T1000 (cell line): ENCODE measurements at regions not wholly inside any gene's neighbourhood (a gene's known extent, or its start where the extent isn't known, plus 50 kb on each side); places are given as distances from the start of the nearest gene placed in this dataset.
A peak's percentile ranks its signal among the peaks of the same experiment; 100 is the strongest.

Source experiments
- DNase-seq: peaks from one replicate; lab custom pipeline; 2025; ENCODE audit warnings: mixed read lengths; lab: John Stamatoyannopoulos, UW

- no peak for DNase-seq
Observed at GRCh38 chr9:78865737-78866136, 568.8 kb downstream of the PSAT1 start.

- DNase-seq = peak; percentile 19
Observed at GRCh38 chr9:78866207-78867132, 569.5 kb downstream of the PSAT1 start.

- no peak for DNase-seq
Observed at GRCh38 chr9:78871086-78871451, 574.1 kb downstream of the PSAT1 start.

DNA sequence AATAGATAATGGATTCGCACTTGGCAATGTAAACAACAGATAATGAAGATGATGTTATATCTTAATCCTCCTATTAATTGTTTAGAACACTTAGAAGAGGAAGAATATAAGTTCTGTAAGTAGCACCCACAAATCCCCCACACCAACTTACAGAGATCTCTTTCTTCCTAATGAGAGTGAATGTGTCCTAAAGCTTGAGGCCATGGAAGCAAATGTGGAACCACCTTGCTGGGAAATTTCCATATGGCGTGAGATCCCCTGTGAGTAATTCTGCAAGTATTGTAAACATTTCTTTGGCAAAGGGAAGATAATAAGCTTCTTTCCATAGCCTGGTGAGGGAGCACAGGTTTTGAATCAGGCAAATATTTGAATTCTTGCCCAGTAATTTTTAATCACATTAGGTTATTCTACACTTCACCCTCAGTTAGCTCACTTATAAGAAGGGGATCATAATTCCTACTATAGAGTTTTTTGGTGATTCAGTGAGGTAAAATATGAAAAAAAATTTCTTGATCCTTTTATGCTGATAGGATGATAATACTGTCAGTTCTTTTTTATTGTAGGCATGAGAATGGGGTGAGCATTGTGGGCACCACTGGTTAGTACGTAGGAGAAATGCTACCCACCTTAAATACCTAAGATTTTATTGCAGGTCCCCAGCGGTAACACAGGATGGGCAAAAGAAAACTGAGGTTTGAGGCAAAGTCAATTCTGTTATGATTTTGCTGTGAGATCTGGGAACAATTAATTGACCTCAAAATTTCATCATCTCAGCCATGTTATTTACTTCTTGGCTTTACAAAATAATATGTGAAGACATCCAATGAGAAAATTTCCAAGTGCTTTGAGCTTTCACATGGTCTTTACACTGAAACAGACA, 574.8 kb downstream of the PSAT1 start:
- peak; percentile 17 for DNase-seq

- no peak for DNase-seq
Observed at GRCh38 chr9:78874061-78874460, 577.1 kb downstream of the PSAT1 start.

DNA sequence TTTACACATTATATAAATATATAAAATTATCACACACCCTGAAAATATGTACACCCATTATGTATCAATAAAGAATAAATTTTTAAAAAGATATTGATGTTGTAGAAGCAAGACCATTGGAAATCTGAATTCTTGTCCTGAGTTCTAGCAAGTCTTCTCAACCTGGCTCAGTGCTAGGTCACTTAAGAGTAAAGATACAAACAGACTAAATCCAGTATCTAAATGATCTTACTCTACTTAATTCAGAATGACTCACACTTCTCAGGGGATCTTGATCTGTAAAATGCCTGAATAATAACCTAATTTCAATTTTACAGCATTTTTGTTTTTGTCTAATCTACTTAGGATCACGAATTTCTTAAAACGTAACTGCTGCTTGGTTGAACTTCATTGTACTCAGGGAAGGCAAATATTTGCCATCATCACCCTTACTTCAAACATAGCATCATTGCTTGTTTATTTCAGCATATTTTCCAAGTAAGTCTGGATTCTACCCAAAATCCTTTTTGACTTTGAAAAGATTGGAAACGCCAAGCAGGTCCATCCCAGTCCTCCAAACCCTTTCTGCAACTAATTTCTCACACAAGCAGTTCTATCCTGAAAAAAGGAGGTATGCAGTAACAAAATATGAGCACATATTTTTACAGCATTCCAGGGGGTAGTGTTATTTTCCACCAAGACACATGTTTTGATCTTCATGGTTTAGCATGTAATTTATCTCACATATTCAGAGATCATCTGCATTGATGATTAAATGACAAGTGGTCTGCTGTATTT, 582.6 kb downstream of the PSAT1 start:
- DNase-seq = no peak

- DNase-seq = no peak
Observed at GRCh38 chr9:78881295-78881694, 584.4 kb downstream of the PSAT1 start.

- no peak for DNase-seq
Observed at GRCh38 chr9:78882481-78882880, 585.6 kb downstream of the PSAT1 start.

- DNase-seq = no peak
Observed at GRCh38 chr9:78884611-78885150, 587.8 kb downstream of the PSAT1 start.

DNA sequence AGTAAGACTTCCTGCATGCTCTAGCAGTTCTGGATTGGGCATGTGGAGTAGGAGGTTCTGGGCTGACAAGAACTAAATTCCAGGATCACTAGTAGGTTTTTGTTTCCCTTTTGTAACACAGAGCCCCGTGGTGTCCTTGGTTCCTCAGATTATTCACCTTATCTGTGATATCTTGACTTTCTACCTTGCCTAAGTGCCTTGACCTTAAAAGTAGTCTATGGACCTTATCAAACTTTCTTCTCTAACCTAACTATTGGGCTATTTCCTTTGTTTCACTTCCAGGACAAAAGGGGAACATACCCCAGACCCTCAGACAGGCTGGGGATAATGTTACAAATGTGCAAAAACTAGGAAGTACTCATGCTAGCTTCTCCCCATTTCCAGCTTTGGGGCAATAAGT, 595.3 kb downstream of the PSAT1 start:
- DNase-seq = no peak

- DNase-seq = no peak
Observed at GRCh38 chr9:78892769-78893168, 595.8 kb downstream of the PSAT1 start.

DNA sequence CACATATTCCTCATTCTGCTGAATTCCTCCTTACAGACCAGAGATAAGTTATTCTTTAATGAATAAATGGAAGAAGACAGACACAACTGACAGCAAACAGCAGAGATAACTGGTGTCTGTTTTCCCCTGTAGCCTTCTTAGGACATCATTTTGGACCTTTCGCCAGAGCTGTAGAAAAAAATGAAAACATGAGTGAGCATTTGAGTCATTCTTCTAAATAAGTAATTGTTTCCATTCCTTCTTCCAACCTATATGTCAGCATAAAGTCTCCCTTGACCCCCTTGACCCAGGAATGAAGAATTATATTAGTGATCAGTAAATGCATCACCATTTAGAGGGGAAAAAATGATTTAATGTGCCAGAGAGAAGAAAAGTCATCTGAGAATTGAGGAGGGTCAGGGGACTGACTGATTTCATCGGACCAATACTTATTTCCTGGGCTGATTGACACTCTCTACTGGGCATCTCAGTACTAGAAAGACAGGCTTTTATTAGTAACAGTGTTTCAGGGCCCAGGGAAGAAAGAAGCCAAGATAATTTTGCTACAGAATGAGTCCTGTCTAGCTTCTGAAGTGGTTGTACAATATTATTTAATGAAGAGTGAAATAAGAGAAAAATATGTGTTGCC, 597.0 kb downstream of the PSAT1 start:
- DNase-seq = no peak

- no peak for DNase-seq
Observed at GRCh38 chr9:78896479-78896878, 599.6 kb downstream of the PSAT1 start.

- DNase-seq = no peak
Observed at GRCh38 chr9:78898234-78898633, 601.3 kb downstream of the PSAT1 start.

GRCh38 chr9:78899006-78899405, 602.1 kb downstream of the PSAT1 start:
- no peak for DNase-seq

DNA sequence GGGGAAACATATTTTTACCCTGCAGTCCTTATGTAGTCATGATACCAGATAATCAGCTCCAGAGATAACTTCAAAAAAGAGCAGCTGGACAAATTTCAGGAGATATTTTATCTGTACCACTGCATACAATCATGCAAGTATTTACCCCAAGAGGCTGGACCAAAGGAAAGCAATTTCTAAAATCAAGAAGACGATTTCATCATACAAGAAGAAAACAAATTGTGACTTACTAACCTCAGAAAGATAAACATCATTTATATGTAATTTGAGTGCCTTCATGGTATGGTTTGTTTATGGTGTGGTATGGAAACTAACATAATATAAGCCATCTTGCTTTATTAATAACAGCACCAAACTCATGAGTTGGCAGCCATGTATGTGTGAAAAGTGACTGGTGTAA, 603.6 kb downstream of the PSAT1 start:
- DNase-seq = no peak

DNA sequence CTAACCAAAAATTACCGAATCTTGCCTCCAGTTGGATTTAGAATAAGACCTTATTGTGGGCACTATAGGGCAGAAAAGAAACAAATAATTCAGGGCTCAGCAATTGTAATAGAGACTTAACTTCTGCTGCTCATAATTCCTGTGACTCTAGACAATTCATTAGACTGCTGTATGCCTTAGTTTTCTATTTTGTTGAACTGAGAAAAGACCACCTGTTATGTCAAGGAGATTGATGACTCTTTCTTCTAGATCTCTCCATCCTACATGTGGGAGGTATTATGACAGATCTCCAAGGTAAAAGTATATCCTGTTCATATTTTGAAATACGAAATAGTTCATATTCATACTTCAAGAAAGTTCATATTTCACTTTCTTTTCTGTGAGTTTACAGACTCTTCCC, 605.1 kb downstream of the PSAT1 start:
- no peak for DNase-seq

GRCh38 chr9:78903581-78903980, 606.7 kb downstream of the PSAT1 start:
- DNase-seq = no peak

DNA sequence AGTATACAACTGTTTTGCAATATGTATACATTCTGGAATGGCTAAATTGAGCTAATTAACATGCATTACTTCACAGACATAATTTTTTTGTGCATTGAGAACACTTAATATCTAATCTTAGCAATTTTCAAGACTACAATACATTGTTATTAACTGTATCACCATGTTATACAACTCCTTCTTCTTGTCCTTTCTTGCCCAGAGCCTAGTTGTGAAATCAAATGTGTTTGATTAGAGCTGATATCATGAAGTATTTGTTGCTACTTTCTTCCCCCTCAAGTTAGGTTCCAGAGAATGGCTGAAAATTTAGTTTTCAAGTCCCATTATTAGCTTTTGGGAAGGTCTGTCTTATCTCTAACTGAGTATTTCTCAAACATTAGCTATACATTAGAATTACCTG, 607.8 kb downstream of the PSAT1 start:
- no peak for DNase-seq

GRCh38 chr9:78905387-78905786, 608.5 kb downstream of the PSAT1 start:
- no peak for DNase-seq

GRCh38 chr9:78905986-78906755, 609.2 kb downstream of the PSAT1 start:
- no peak for DNase-seq
